Stimulated activated naive CD8-positive, alpha-beta T cell treated with anti-CD3 and anti-CD28 coated beads, Interleukin-15, Interleukin-2, amounts not matched to agents 100 ng/mL and 50 ng/mL, for 24 hours (primary cell): ENCODE measurements at regions not wholly inside any gene's neighbourhood (a gene's known extent, or its start where the extent isn't known, plus 50 kb on each side); places are given as distances from the start of the nearest gene placed in this dataset.

Experiments used
- H3K27ac Mint-ChIP-seq: one replicate; pipeline ENCODE4 v1.8.0; 2021; ENCODE audit warnings: mild to moderate bottlenecking, mixed read lengths
- H3K27me3 Mint-ChIP-seq: one replicate; pipeline ENCODE4 v1.8.0; 2021; ENCODE audit warnings: mixed read lengths
- H3K36me3 Mint-ChIP-seq: one replicate; pipeline ENCODE4 v1.8.0; 2021; ENCODE audit warnings: low read depth, mixed read lengths
- H3K4me1 Mint-ChIP-seq: one replicate; pipeline ENCODE4 v1.8.0; 2021; ENCODE audit warnings: low read depth, mixed read lengths
- H3K4me3 Mint-ChIP-seq: one replicate; pipeline ENCODE4 v1.8.0; 2021; ENCODE audit warnings: mild to moderate bottlenecking, mixed read lengths
- H3K9me3 Mint-ChIP-seq: one replicate; pipeline ENCODE4 v1.8.0; 2021; ENCODE audit warnings: mixed read lengths

DNA sequence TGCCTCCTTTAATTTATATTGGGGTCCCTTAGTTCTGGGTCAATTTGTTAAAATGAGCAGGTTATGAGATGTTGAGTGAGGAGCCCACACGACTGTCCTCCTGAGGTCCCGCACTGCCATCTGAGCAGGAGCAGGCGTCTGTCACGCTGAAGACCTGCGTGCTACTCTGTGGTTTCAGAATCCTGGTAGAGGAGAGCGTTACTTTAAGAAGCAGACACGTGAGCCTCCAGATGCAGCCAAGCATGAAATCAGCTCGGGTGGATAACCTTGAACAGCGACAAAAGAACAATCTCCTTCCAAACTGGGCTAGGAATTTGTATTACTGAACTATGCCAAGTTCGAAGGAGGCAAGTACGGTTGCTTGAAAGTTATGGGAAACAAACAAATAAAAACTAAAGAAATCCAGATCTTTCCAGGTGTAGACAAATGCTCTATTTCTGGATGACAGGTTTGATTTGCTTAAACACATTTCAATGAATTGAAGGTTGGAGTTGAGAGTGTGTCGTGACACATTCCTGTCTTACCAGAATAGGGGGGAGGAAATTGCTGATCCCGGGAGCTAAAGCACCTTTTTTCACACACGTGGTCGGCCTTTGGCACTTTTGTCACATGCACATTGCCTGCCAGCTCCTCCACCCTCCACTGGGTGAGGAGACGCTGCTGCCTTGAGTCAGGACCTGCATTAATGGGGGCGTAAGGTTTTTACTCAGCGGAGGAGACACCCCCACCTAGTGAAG, 945.5 kb upstream of the SLC10A2 start:
- no peaks in the 10 kb centered on the region for H3K36me3 Mint-ChIP-seq

DNA sequence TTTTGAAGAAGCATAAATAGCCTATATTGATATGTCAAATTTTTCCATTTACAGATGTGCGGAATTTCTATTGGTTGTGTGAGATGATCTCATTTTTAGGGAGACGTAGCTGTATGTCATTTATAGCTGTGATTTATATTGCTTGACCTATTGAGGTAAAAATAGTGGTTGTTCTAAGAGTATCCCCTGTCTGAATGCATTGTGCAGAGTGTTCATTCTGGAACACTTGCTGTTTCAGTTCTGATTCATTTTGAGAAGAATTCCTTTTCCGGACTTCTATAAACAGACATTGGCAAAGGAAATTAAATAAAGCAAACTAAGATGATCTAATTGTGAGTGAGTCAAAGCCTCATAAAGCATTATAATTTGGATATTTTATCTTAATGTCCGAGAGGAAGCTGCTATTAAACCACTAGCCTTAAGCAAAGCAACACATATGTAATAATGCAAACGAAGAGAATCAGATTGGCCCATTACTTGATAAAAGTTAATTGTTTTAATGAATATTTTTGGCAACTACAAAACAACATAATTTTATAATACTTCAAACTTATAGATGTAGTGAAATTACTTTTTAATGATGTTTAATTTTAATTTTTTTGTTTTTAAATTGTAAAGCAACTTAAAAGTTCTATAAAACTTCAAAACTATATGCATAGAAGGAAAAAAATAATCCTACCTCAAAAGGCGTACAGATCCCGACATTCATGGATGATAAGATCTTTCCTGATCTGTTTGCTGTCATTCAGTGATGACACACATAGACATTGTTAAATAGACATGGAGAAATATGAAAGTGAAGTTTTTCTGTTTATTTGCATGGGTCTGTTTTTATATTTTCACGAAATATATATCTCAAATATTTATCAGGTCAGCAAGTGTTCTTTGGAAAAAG, 942.6 kb upstream of the SLC10A2 start:
- Mint-ChIP-seq H3K36me3 (no peaks in the 10 kb centered on the region), H3K9me3 (no peaks in the 10 kb centered on the region)

More for the DNA sequence above, 945.5 kb upstream of the SLC10A2 start:
- Mint-ChIP-seq H3K27me3 (no peaks in the 10 kb centered on the region), H3K27ac (no peak overlapping the region), H3K9me3 (no peaks in the 10 kb centered on the region), H3K4me3 (no peak overlapping the region), H3K4me1 (no peaks in the 10 kb centered on the region)

DNA sequence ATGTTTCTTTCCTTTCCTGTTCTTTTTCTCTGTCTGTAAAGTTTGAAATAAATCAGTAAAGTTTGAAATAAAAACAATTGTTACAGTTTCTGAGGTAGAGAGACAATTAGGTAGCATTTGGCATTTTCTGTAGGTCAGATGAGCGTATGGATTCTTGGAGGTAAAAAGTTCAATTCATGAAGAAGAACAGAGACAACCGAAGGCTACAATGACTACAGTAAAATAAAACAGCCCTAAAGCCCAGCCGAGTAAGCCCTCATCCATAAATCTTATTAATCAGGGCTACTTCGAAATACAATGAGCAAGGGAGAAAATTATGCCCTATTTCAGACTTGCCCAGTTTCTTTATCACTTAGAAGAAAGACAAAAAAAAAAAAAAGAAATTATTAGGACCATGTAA, 941.9 kb upstream of the SLC10A2 start:
- Mint-ChIP-seq H3K36me3 (no peaks in the 10 kb centered on the region), H3K9me3 (no peaks in the 10 kb centered on the region), H3K27me3 (no peaks in the 10 kb centered on the region), H3K4me3 (no peak overlapping the region), H3K27ac (no peak overlapping the region), H3K4me1 (no peaks in the 10 kb centered on the region)

More for the DNA sequence above, 942.6 kb upstream of the SLC10A2 start:
- Mint-ChIP-seq H3K4me3 (no peak overlapping the region), H3K27me3 (no peaks in the 10 kb centered on the region), H3K27ac (no peak overlapping the region), H3K4me1 (no peaks in the 10 kb centered on the region)

DNA sequence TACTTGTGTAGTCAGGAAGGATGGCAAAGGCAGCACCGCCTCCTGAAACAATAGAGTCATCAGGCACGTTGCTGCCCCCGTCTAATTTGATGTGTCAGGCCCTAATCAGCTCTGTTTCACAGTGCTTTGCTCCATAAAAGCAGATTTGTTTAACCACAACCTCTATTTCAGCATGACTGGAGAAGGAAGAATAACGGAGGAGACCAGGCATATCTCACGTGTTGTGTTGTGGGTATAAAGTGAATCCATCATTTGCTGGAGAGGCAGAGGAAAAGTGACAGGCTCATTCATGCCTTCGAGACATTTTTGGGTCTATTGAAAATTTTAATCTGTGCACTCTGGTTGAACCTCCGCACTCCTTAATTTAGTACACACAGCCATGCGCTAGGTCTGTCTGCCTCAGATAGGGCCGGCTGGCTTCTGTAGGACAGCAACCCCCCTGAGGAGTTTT, 940.4 kb upstream of the SLC10A2 start:
- H3K27ac Mint-ChIP-seq = no peak overlapping the region
- no peaks in the 10 kb centered on the region for H3K27me3 Mint-ChIP-seq
- no peaks in the 10 kb centered on the region for H3K4me1 Mint-ChIP-seq
- H3K4me3 Mint-ChIP-seq = no peak overlapping the region
- H3K36me3 Mint-ChIP-seq = no peaks in the 10 kb centered on the region
- H3K9me3 Mint-ChIP-seq = no peaks in the 10 kb centered on the region

DNA sequence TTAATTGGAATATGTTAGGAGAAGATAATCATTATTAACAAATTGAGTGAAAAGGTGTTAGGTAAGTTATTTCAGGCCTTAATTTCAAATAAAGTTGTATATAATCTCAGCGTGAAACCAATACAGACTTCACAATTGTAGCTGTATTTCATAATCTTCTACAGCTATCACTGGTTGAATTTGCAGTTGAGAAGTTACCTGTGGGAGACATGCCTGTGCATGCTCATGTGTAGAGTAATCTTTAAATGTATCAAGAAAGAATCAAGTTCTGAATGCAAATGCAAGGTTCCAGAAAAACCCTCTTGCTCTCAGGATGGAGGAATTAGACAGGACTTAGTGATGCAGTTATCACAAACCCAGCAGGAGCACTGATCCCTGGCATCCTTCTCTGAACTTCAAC, 938.4 kb upstream of the SLC10A2 start:
- Mint-ChIP-seq H3K36me3 (no peaks in the 10 kb centered on the region), H3K27ac (no peak overlapping the region), H3K4me1 (no peaks in the 10 kb centered on the region), H3K9me3 (no peaks in the 10 kb centered on the region), H3K27me3 (no peaks in the 10 kb centered on the region), H3K4me3 (no peak overlapping the region)

DNA sequence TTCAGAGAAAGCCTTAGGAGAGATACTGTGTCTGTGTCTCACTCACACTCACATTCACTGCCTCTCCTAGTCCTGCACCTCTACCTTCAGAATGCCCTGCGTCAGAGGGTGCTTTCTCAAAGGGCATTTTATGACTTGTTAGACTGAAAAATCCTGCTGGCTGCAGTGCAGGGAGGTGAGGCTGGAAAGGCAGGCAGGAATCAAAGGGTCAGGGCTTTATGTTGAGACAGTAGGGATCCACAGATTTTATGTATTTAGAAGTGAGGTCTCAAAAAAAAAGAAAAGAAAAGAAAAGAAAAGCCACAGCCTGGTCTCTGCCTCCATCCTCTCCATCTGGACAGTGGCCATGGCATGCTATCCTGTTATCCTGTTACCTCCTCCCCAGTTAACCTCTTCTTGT, 936.0 kb upstream of the SLC10A2 start:
- H3K4me1 Mint-ChIP-seq = no peaks in the 10 kb centered on the region
- H3K36me3 Mint-ChIP-seq = no peaks in the 10 kb centered on the region
- H3K27ac Mint-ChIP-seq = no peak overlapping the region
- no peaks in the 10 kb centered on the region for H3K9me3 Mint-ChIP-seq
- H3K4me3 Mint-ChIP-seq = no peak overlapping the region
- H3K27me3 Mint-ChIP-seq = no peaks in the 10 kb centered on the region

DNA sequence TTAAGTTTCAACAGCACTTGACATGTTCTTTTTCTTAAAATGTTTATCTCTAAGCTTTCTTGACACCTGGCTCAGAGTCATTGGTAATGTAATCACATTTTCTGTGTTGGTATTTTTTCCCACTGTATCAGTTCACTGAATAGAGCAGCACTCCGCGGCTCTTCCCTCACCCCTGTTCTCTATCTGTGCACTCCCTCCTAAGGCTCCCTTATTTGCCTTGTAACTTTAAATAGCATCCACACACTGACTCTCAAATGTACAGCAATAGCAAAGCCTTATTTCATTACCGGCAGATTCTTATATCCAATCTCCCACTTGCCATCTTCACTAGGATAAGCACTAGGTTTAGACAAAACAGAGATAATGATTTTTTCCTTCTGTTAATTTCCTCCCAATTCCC, 935.5 kb upstream of the SLC10A2 start:
- H3K4me1 Mint-ChIP-seq = no peaks in the 10 kb centered on the region
- H3K27ac Mint-ChIP-seq = no peak overlapping the region
- no peaks in the 10 kb centered on the region for H3K36me3 Mint-ChIP-seq
- H3K9me3 Mint-ChIP-seq = no peaks in the 10 kb centered on the region
- no peak overlapping the region for H3K4me3 Mint-ChIP-seq
- no peaks in the 10 kb centered on the region for H3K27me3 Mint-ChIP-seq

DNA sequence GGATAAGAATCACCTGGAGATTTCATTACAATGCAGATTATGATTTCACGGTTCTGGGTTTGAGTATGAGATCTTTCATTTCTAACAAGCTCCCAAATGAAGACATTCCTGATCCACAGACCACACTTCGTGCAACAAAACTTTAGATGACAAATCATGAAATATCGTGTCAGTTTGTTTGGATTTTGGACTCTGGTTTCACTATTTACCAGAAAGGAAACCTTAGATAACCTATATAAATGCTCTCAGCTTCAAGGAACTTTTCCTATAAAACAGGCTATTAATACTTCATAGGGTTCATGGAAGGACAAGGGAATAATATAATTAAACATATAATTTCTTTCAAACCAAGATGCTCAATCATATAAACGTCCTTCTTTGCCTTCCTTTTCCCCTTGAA, 930.5 kb upstream of the SLC10A2 start:
- no peaks in the 10 kb centered on the region for H3K4me1 Mint-ChIP-seq
- H3K4me3 Mint-ChIP-seq = no peak overlapping the region
- H3K9me3 Mint-ChIP-seq = no peaks in the 10 kb centered on the region

DNA sequence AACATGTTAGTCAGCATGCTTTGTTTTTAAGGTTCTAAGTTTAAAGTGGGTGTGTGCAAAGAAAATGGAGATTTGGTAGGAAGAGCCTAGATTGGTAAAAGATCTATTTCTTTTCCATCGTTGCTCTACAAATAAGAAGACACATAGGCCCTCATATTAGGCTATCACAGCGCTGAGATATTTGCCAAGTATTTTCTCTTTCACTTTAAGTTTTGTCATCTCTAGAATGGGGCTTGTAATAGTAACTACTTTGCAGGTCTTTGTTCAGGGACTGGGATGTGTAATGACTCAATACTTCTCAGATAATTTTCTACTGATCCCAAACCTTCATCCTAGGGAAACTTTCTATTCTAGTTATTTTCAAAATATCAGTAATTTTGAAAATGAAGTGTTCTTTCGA, 917.7 kb upstream of the SLC10A2 start:
- no peak overlapping the region for H3K27ac Mint-ChIP-seq
- no peaks in the 10 kb centered on the region for H3K4me1 Mint-ChIP-seq
- no peaks in the 10 kb centered on the region for H3K27me3 Mint-ChIP-seq
- H3K36me3 Mint-ChIP-seq = no peaks in the 10 kb centered on the region
- peaks cover 10% of the 10 kb centered on the region for H3K9me3 Mint-ChIP-seq
- H3K4me3 Mint-ChIP-seq = no peak overlapping the region

More for the DNA sequence above, 930.5 kb upstream of the SLC10A2 start:
- Mint-ChIP-seq H3K27me3 (no peaks in the 10 kb centered on the region), H3K27ac (no peak overlapping the region), H3K36me3 (no peaks in the 10 kb centered on the region)

DNA sequence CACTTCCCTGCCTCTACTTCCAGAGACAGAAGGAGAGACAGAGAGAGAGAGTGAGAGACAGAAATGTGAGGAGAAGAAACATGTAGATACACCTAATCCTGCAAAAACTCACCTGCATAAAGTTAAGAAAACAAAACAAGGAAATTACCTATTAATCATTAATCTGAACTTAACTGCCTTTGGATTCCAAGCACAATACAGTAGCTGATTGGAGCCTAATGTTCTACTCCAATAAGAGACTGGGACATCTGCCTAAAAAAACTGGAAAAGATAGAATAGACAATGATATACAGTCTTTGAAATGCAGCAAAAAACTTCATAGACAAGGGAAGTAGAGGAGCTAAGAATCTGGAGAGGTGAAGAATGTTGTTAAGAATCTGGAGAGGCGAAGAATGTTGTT, 910.2 kb upstream of the SLC10A2 start:
- Mint-ChIP-seq H3K9me3 (peaks cover 7% of the 10 kb centered on the region), H3K36me3 (no peaks in the 10 kb centered on the region), H3K4me1 (no peaks in the 10 kb centered on the region), H3K27ac (no peak overlapping the region), H3K4me3 (no peak overlapping the region), H3K27me3 (no peaks in the 10 kb centered on the region)

DNA sequence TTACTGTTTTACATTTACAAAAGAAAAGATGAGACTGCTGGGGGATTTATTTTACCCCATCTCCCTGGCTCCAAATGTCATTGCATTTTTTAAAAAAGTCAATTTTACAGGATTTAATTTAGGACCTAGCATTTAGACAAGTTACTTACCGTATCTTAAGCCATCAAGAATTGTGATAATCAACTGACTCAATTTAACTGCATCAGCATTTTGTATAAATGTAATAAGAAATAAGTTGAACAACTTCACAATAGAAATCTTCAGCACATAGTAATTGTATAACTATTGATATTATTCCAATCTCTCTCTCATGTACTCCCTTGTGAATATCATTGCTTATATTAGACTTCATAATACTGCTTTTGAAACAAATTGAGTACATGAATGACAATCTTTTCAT, 907.5 kb upstream of the SLC10A2 start:
- Mint-ChIP-seq H3K27ac (no peak overlapping the region), H3K27me3 (no peaks in the 10 kb centered on the region), H3K4me1 (no peaks in the 10 kb centered on the region), H3K36me3 (no peaks in the 10 kb centered on the region), H3K4me3 (no peak overlapping the region), H3K9me3 (peaks cover 7% of the 10 kb centered on the region)

DNA sequence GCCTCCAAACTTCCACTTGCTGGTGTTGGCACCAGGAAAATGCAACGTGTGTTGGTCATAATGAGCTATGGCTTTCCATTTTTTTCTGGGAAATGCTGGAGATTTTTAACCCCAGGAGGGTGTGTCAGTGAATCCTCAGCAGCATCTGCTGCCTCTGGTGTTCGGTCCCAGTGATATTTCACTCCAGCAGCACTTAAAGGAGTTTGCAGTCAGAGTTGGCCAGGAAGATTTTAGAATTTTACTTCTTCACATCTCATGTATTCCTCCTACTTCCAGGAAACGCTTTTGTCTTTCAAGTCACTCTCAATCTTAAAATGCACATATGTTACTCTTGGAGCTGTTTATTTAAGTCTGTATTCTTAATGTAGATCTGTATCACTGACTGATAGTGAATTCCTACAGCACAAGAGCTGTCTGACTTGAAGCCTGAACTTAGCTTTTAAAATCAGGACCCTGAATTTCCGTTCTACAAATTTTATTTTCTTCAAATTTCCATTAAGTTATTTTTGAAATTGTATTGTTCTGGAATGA, 903.4 kb upstream of the SLC10A2 start:
- Mint-ChIP-seq H3K36me3 (no peaks in the 10 kb centered on the region), H3K27ac (no peak overlapping the region), H3K4me3 (no peak overlapping the region), H3K27me3 (no peaks in the 10 kb centered on the region), H3K9me3 (peaks cover 3% of the 10 kb centered on the region), H3K4me1 (no peaks in the 10 kb centered on the region)

DNA sequence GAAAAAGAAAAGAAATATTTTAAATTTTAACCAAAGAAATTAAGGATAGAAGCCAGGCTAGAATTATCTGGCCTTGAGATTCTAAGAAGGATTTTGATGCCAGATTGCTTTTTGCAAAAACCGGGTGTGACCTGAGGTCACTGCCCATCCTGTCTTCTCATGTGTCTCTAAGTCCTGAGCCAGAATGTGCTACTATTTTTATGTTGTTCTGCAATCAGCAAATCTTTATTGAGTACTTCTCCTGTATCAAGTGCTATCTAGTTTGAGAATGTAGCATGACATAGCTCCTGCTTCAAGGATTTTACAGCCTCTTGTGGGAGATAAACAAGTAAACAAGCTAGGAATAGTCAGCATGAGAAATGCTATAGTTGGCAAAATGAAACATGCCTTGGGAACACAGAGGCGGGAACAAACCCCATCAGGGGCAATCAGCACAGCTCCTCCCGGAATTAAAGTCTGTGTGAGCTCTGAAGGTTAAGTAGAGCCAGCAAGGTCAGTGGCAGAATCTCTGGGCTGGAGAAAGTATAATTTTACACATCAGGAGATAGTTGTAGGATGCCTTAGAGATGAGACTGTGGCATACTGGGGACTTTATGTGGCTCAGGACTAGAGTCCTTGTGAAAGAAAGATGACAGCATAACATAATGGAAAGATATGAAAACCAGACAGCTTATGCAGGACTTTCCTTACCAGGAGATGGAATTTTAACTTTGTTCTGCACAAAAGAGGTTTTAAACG, 899.5 kb upstream of the SLC10A2 start:
- Mint-ChIP-seq H3K4me3 (no peak overlapping the region), H3K27ac (no peak overlapping the region), H3K36me3 (no peaks in the 10 kb centered on the region), H3K9me3 (peaks cover 10% of the 10 kb centered on the region), H3K4me1 (no peaks in the 10 kb centered on the region), H3K27me3 (no peaks in the 10 kb centered on the region)

DNA sequence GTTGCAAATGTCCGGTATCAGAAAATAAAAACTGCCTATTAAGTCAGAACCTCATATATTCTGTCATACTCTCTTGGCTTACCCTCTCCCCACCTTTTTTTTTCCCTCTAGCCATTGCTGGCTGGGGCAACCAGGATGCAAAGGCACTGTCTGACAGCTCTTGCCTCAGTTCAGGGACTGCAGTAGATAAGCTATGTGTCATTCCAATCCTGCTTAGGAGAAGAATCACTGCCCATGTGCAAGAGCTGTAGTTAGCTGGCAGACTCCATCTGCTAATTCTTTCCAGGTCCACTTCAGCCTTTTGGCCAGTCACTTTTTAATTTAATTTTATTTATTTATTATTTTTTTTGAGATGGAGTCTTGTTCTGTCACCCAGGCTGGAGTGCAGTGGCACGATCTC, 895.6 kb upstream of the SLC10A2 start:
- Mint-ChIP-seq H3K4me1 (no peaks in the 10 kb centered on the region), H3K27me3 (no peaks in the 10 kb centered on the region), H3K9me3 (peaks cover 10% of the 10 kb centered on the region), H3K36me3 (no peaks in the 10 kb centered on the region), H3K27ac (no peak overlapping the region), H3K4me3 (no peak overlapping the region)

DNA sequence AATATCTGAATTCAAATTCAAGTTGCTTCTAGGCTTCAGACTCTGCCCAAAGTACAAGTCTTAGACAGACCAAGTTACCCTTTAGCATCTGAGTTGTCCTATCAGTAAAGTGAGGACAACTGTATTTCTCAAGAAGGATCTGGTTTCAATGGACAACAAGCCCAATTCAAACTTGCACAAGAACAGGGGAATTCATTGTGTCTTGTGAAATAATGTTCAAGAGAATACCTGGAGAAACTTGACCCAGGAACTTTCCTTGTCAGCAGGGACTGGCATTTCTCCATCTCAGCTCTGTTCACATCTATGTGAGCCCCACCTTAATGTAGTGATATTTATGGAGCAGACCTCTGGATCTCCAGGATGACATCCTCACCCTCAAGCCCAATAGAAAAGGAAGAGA, 894.9 kb upstream of the SLC10A2 start:
- Mint-ChIP-seq H3K4me1 (no peaks in the 10 kb centered on the region), H3K27me3 (no peaks in the 10 kb centered on the region), H3K9me3 (peaks cover 10% of the 10 kb centered on the region), H3K36me3 (no peaks in the 10 kb centered on the region), H3K4me3 (no peak overlapping the region), H3K27ac (no peak overlapping the region)
